Ovary (tissue), 7 donors: ENCODE measurements at regions not wholly inside any gene's neighbourhood (a gene's known extent, or its start where the extent isn't known, plus 50 kb on each side); places are given as distances from the start of the nearest gene placed in this dataset.

Experiments
- DNase-seq, 5 donors: peaks; one replicate each; pipeline ENCODE4 v3.0.0-alpha.2; 2019 to 2020
- H3K27ac ChIP-seq, 2 donors: fragments of 200-600 bp; one replicate each; pipeline versions ENCODE4 v1.5.1 to v1.8.0; 2019 to 2022
- H3K27me3 ChIP-seq: fragments of 200-600 bp; one replicate; pipeline ENCODE4 v1.8.0; 2022
- H3K36me3 ChIP-seq: fragments of 200-600 bp; sonication (generic); one replicate; pipeline ENCODE4 v1.5.1; 2019
- H3K4me1 ChIP-seq: one replicate; pipeline ENCODE4 v1.8.1; 2013; ENCODE audit warnings: mild to moderate bottlenecking, moderate library complexity; ENCODE audit not compliant: insufficient read depth
- H3K4me3 ChIP-seq: fragments of 200-600 bp; sonication (generic); one replicate; pipeline ENCODE4 v1.5.1; 2017
- H3K9me3 ChIP-seq, 2 donors: fragments of 200-600 bp in 1 of 2; sonication (generic) in 1 of 2; one replicate each; pipeline versions ENCODE4 v1.5.1 to v1.8.1; 2013 to 2019; ENCODE audit warnings: mild to moderate bottlenecking in 1 of 2, moderate library complexity in 1 of 2
- CTCF ChIP-seq, 3 donors: fragments of 450-650 bp in 2 of 3; fragments of 200-600 bp in 1 of 3; IDR thresholded peaks; one replicate each; pipeline versions ENCODE4 v1.5.1 to v1.8.0; 2016 to 2022; ENCODE audit warnings: antibody characterized with exemption in 3 of 3, mild to moderate bottlenecking in 1 of 3
- EP300 ChIP-seq: sonication (generic); formaldehyde crosslinking; IDR thresholded peaks from one replicate; pipeline ENCODE4 v1.6.1; 2017; ENCODE audit warnings: antibody characterized with exemption
- POLR2A ChIP-seq: fragments of 450-650 bp; IDR thresholded peaks from one replicate; pipeline ENCODE4 v1.6.1; 2017; ENCODE audit warnings: antibody characterized with exemption, mild to moderate bottlenecking, moderate library complexity
- WGBS, 3 donors: extraction: QIAGEN DNeasy Blood & Tissue Kit in 1 of 3; methylation state at CpG; one replicate each; pipeline versions ENCODE4 v1.1.5 to v1.1.7; 2013 to 2017; 5-methylcytosine and 5-hydroxymethylcytosine counted together
- intact Hi-C, 4 donors: fragments of 100-400 bp; cut with DNase I; formaldehyde crosslinking; loops; one replicate each; pipeline versions ENCODE4 v1.11.0 to v1.15.1; 2022 to 2023
- donor health status: DM: no; HTN: no; CAD: no; lungs with moderate emphysema.
- donor health status: DM: no; HTN: no; CAD: no.
- donor health status: Bipolar disorder and iron deficiency.
- donor health status: DM: no; HTN: no; CAD: no.
- donor health status: DM: yes; HTN: yes; CAD: no.

DNA sequence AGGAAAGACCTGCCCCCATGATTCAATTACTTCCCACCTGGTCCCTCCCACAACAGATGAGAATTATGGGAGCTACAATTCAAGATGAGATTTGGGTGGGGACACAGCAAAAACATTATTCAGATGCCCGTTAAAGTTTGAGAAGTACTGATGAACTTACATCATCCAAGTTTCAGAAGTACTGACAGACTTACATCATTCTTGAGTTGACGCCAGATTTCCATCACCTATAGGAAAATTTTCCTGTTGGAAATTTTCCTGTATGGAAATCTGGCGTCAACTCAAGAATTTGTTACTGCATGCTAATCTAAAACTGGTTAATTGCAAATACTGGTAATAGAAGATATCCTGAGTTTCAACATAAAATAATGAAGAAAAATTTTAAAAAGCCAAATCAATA is 975.9 kb downstream of the MAT2B start:
- no peak for DNase-seq
- TF ChIP-seq POLR2A = no peak
- TF ChIP-seq CTCF (IDR thresholded peaks at IDR 0.05) = no peak
- no peak for TF ChIP-seq EP300
- Histone ChIP-seq H3K27me3 (no peaks in the 10 kb centered on the region), H3K36me3 (no peaks in the 10 kb centered on the region), H3K4me1 (no peaks in the 10 kb centered on the region), H3K9me3 (no peaks in the 10 kb centered on the region), H3K4me3 (no peak overlapping the region), H3K27ac (no peak overlapping the region)
- 92 to 96% (median 93%) methylated on average over 3 of the region's 3 CpGs for WGBS, 3 donors
- intact Hi-C loops = no loop called here

- H3K4me3 ChIP-seq = no peak overlapping the region
- no peak overlapping the region for H3K27ac ChIP-seq
- H3K9me3 ChIP-seq = no peaks in the 10 kb centered on the region
- no peak for TF ChIP-seq EP300
- no peak for TF ChIP-seq CTCF (IDR thresholded peaks at IDR 0.05)
- no peak for TF ChIP-seq POLR2A
- H3K27me3 ChIP-seq = no peaks in the 10 kb centered on the region
- DNase-seq = no peak
- no peaks in the 10 kb centered on the region for H3K4me1 ChIP-seq
- intact Hi-C loops = no loop called here
- WGBS, 3 donors = 63 to 64% (median 64%) methylated on average over 2 of the region's 2 CpGs
- H3K36me3 ChIP-seq = no peaks in the 10 kb centered on the region
Observed at GRCh38 chr5:164482351-164482750, 976.9 kb downstream of the MAT2B start.

DNA sequence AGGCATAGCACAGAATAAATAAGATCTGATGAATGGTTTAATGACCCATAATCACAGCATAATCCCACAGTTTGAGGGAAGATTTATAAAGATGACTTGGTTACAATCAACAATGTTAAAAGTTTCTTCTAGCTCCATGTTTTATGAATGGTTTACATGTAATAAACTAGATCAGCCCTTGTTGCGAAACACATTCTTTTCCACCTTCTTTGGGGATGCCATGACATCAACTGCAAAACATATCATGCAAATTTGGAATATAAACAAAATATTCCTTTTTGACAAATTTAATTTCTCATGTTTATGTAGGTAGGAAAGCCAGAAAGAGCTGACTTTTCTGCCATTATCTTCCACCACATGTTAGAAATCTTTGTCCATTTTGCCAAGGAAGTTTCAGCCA is 979.5 kb downstream of the MAT2B start:
- TF ChIP-seq EP300 = no peak
- no peak for TF ChIP-seq POLR2A
- no peak for TF ChIP-seq CTCF (IDR thresholded peaks at IDR 0.05)
- Histone ChIP-seq H3K36me3 (no peaks in the 10 kb centered on the region), H3K27ac (no peak overlapping the region), H3K9me3 (no peaks in the 10 kb centered on the region), H3K4me3 (no peak overlapping the region), H3K4me1 (no peaks in the 10 kb centered on the region), H3K27me3 (no peaks in the 10 kb centered on the region)
- 89 to 98% (median 95%) methylated on average over 1 of the region's 1 CpG for WGBS, 3 donors
- DNase-seq = no peak
- intact Hi-C loops = no loop called here

DNA sequence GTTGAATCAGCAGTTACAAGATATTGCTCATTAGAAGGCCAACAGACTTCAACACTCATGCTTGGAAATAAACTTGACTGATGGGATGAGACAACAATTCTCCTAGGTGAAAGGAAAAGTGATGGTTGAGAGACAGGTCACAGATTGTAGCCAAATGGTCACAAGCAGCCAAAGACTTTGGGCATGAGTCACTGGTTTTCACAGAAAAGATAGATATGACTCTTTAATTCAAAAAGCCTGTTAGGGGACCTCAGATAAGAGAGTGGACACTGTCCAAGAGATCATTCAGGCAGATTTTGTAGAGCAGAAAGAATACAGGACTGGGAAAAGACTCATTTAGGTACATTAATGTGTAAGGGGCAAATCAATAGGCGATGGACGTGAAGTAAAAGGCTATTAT is 982.5 kb downstream of the MAT2B start:
- 89 to 99% (median 92%) methylated on average over 2 of the region's 2 CpGs for WGBS, 3 donors
- intact Hi-C loops = no loop called here
- TF ChIP-seq CTCF (IDR thresholded peaks at IDR 0.05) (no peak), EP300 (no peak), POLR2A (no peak)
- Histone ChIP-seq H3K36me3 (no peaks in the 10 kb centered on the region), H3K4me3 (no peak overlapping the region), H3K9me3 (no peaks in the 10 kb centered on the region), H3K4me1 (no peaks in the 10 kb centered on the region), H3K27ac (no peak overlapping the region), H3K27me3 (no peaks in the 10 kb centered on the region)
- no peak for DNase-seq
